ENCODE measurements at regions not wholly inside any gene's neighbourhood (a gene's known extent, or its start where the extent isn't known, plus 50 kb on each side); places are given as distances from the start of the nearest gene placed in this dataset.

GRCh38 chr10:33808475-33808874 is 474.0 kb upstream of the NRP1 start:
- in situ Hi-C loops (cut with HindIII; ENCODE audit: low pct_unique_long_range_greater_than_20kb, low sequenced_read_pairs), result no loop called here
- DNase-seq (ENCODE audit: low read depth), result no peak

- in situ Hi-C loops (cut with HindIII; ENCODE audit: low pct_unique_long_range_greater_than_20kb, low sequenced_read_pairs), result no loop called here
Measured at GRCh38 chr10:33807531-33808359, 473.3 kb upstream of the NRP1 start.

GRCh38 chr10:33805831-33806230 is 471.4 kb upstream of the NRP1 start:
- no peak for DNase-seq (ENCODE audit: low read depth)

More at GRCh38 chr10:33807531-33808359, 473.3 kb upstream of the NRP1 start:
- peak; percentile 52 for DNase-seq (ENCODE audit: low read depth)

DNA sequence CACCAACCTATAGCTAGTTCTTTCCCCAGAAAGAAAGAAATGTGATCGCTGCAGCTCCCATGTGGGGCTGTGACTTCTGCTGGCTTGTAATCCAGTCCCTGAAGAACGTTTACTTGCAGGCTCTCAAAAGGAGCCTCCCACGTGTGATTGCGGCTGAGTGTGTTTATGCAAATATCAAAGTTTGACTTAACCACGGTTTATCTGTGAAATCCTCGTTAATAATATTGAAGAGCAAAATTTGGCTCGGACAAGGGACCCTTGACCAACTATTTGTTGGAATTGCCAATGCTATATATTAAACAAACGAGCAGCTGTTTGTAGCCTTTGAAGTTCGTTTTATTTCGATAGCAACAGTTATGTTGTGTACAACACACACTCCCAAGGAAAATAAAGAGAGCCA is 470.1 kb upstream of the NRP1 start:
- DNase-seq (ENCODE audit: low read depth), result no peak
- in situ Hi-C loops (cut with HindIII; ENCODE audit: low pct_unique_long_range_greater_than_20kb, low sequenced_read_pairs), result no loop called here

More at GRCh38 chr10:33805831-33806230, 471.4 kb upstream of the NRP1 start:
- in situ Hi-C loops (cut with HindIII; ENCODE audit: low pct_unique_long_range_greater_than_20kb, low sequenced_read_pairs), result no loop called here

GRCh38 chr10:33803248-33803647 is 468.8 kb upstream of the NRP1 start:
- peak; percentile 93 for DNase-seq (ENCODE audit: low read depth)
- in situ Hi-C loops (cut with HindIII; ENCODE audit: low pct_unique_long_range_greater_than_20kb, low sequenced_read_pairs), result no loop called here

DNA sequence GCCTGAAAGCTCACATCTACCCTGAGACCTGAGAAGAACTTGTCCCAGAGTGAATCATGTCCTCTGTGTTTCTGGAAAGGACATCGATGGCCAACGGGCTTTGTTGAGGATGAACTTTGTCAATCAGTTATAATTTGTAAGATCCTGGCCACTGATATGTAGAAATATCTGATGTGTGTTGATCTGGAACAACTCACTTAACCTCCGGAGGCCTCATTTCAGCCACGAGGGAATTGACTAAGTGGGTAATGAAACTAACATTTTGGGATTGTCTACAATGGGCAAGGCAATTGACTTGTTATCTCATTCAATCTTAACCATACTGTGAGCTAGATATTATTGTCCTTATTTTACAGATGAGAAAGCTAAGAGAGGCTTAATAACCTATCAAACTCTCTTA is 468.1 kb upstream of the NRP1 start:
- in situ Hi-C loops (cut with HindIII; ENCODE audit: low pct_unique_long_range_greater_than_20kb, low sequenced_read_pairs), result no loop called here
- peak; percentile 73 for DNase-seq (ENCODE audit: low read depth)

- in situ Hi-C loops (cut with HindIII; ENCODE audit: low pct_unique_long_range_greater_than_20kb, low sequenced_read_pairs), result no loop called here
- peak; percentile 89 for DNase-seq (ENCODE audit: low read depth)
Measured at GRCh38 chr10:33801705-33802104, 467.2 kb upstream of the NRP1 start.

DNA sequence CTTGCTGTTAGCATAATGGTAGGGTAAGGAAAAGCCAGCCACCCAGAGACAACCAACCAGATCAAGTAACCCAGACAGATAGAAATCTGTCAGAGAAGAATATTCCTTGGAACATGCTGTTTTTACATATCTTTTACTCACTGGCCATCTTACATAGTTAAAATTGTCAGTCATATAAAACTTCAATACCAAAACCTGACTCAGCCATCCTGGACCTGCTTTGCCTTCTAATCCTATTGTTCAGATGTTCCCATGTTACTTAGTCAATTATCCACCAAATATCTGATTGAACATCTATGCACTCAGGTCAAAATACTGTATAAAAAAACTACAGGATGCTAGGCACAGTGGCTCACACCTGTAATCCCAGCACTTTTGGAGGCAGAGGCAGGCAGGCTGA is 466.5 kb upstream of the NRP1 start:
- in situ Hi-C loops (cut with HindIII; ENCODE audit: low pct_unique_long_range_greater_than_20kb, low sequenced_read_pairs), result no loop called here
- peak; percentile 23 for DNase-seq (ENCODE audit: low read depth)

DNA sequence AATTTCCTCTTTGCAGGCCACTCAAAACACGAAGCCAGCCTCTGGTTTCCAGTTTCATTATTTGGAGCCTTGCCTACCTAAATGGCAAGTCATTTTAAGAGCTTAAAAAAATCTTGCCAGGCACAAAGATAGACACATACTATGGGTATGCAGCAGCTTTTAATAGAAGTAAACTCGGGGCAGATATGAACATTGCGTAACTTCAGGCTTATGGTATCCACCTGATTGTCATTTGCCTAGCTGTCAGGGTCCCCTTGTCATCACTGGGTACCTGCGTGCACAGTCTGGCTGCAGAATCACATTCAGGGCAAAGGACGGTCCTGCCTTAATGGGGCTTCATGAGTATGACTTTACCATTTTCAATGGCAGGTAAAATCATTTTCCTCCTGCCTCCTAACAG is 466.1 kb upstream of the NRP1 start:
- in situ Hi-C loops (cut with HindIII; ENCODE audit: low pct_unique_long_range_greater_than_20kb, low sequenced_read_pairs), result no loop called here
- no peak for DNase-seq (ENCODE audit: low read depth)

- in situ Hi-C loops (cut with HindIII; ENCODE audit: low pct_unique_long_range_greater_than_20kb, low sequenced_read_pairs), result no loop called here
- no peak for DNase-seq (ENCODE audit: low read depth)
Measured at GRCh38 chr10:33799944-33800323, 465.5 kb upstream of the NRP1 start.

- in situ Hi-C loops (cut with HindIII; ENCODE audit: low pct_unique_long_range_greater_than_20kb, low sequenced_read_pairs), result no loop called here
- peak; percentile 71 for DNase-seq (ENCODE audit: low read depth)
Measured at GRCh38 chr10:33799281-33799943, 464.9 kb upstream of the NRP1 start.

- in situ Hi-C loops (cut with HindIII; ENCODE audit: low pct_unique_long_range_greater_than_20kb, low sequenced_read_pairs), result no loop called here
- DNase-seq (ENCODE audit: low read depth), result no peak
Measured at GRCh38 chr10:33798754-33799153, 464.3 kb upstream of the NRP1 start.

GRCh38 chr10:33796680-33797079 is 462.2 kb upstream of the NRP1 start:
- in situ Hi-C loops (cut with HindIII; ENCODE audit: low pct_unique_long_range_greater_than_20kb, low sequenced_read_pairs), result no loop called here
- no peak for DNase-seq (ENCODE audit: low read depth)

DNA sequence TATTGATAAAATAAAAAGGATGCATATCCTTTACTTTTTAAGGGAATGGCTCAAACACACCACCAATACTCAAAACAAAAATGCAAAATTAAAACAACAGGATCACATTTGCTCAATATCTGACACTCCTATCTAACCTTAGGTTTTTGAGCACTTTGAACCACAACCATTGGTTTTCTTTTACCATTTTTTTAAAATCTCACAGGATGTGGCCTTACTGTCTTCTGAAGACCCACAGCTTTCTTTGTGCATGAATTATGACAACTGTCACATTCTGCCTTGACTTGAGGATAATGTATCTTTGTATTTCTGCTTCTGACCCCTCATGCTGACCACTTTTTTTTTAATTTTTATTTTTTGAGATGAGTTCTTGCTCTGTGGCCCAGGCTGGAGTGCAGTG is 461.1 kb upstream of the NRP1 start:
- in situ Hi-C loops (cut with HindIII; ENCODE audit: low pct_unique_long_range_greater_than_20kb, low sequenced_read_pairs), result no loop called here
- DNase-seq (ENCODE audit: low read depth), result no peak

- in situ Hi-C loops (cut with HindIII; ENCODE audit: low pct_unique_long_range_greater_than_20kb, low sequenced_read_pairs), result no loop called here
- no peak for DNase-seq (ENCODE audit: low read depth)
Measured at GRCh38 chr10:33794460-33794859, 460.0 kb upstream of the NRP1 start.

DNA sequence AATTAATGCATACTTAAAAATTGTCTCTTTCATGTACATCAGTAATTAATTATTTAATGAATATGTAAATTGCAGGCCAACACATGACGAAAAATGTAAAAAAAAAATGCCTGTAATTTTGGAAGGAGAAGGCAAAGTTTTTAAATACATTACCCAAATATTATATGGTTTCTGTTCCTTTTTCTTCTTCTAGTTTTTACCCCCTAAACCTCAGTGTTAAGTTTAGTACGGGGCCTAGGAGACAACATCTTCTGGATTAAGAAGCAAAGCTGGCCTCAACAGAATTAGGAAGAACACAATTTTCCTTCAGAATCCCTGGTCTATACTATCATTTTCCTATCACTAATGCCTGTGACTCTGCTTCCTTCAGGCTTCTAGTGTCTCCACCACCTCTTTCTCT is 459.3 kb upstream of the NRP1 start:
- DNase-seq (ENCODE audit: low read depth), result no peak
- in situ Hi-C loops (cut with HindIII; ENCODE audit: low pct_unique_long_range_greater_than_20kb, low sequenced_read_pairs), result no loop called here

DNA sequence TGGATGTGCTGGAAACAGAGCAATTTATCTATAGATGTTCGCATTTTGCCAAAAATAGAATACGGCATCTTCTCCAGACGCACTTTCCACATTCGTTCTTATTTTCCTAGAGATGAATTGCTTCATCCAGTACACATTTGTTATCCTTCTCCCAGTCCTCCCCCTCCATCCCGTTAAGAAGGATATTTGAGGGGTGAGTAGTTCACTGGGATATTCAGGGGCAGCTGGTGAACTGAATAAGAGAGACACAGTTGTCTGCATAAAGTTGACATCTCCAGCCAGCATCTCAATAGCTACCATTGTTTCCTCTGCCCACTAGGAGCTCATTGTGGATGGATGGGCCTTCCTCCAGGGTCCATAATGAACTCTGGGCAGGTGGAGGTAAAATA is 456.8 kb upstream of the NRP1 start:
- DNase-seq (ENCODE audit: low read depth), result no peak
- in situ Hi-C loops (cut with HindIII; ENCODE audit: low pct_unique_long_range_greater_than_20kb, low sequenced_read_pairs), result no loop called here

DNA sequence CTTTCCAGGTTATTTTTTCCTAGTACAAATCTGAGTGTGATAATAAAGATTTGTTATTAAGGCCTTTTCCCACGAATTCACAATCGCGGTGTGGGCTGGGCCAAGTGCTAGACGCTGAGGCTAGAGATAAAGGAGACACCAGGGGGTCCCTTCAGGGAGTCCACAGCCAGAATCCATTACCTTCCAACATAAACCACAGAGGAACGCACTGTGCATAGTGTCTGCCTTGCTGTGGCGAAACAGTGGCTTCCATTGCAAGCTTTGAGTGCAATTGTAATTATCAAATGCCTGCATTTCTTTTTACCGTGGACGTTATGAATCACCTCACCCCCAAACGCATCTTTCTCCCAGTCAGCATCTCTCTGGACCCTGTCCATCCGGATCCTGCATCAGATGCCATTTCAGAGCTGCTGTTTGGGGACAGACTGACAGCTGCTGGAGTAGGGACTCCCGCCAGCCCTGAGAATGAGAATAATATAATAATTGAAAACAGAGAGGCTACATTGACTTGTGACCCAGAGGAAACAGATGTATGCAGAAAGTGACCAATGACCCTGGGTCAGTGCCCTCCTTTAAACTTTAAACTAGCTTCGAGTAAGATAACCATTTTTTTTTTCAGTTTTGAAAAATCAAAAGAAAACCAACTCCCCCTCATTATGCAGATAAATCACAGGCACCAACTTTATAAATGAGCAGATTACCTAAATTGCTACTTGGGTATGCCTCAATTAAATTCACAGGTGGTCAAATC is 456.2 kb upstream of the NRP1 start:
- DNase-seq (ENCODE audit: low read depth), result no peak
- in situ Hi-C loops (cut with HindIII; ENCODE audit: low pct_unique_long_range_greater_than_20kb, low sequenced_read_pairs), result no loop called here

DNA sequence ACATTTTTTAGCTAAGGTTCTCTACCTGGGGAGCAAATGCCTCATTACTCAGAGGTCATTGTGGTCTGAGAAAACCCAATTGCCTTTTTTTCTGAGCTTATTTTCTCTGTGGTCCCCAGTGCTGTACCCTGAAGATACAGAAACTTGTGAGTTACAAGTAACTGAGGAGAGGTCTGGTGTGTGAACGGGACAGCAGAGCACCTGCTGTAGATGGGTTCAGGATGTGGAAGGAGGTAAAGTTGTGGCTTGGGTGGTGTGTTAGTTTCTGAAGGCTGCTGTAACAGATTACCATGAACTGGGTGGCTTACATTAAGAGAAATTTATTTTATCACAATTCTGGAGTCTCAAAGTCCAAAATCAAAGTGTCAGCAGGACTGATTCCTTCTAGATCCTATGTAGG is 449.1 kb upstream of the NRP1 start:
- in situ Hi-C loops (cut with HindIII; ENCODE audit: low pct_unique_long_range_greater_than_20kb, low sequenced_read_pairs), result no loop called here
- no peak for DNase-seq (ENCODE audit: low read depth)

Data from Caki2 (cell line).